HG02970 (cell line): ENCODE measurements at regions not wholly inside any gene's neighbourhood (a gene's known extent, or its start where the extent isn't known, plus 50 kb on each side); places are given as distances from the start of the nearest gene placed in this dataset.
"Not testable (repeated sequence)": the region's sequence is repeated elsewhere in the genome, so short reads cannot be mapped to it uniquely, and the experiment has no call there.

Source experiments
- ATAC-seq: cut with Tn5 transposase; IDR thresholded peaks from one replicate; pipeline ENCODE4 v1.9.1; 2021; ENCODE audit warnings: mild to moderate bottlenecking, moderate library complexity, moderate number of reproducible peaks; ENCODE audit not compliant: unreplicated experiment, low FRiP score

- ATAC-seq: no peak
Observed at GRCh38 chr3:15899388-15899787, 101.6 kb upstream of the ANKRD28 start.

GRCh38 chr3:15903164-15903563 lies 105.4 kb upstream of the ANKRD28 start:
- ATAC-seq: no peak

GRCh38 chr3:15903759-15904720 lies 106.3 kb upstream of the ANKRD28 start:
- ATAC-seq: no peak

- ATAC-seq: no peak
Observed at GRCh38 chr3:15905041-15905440, 107.3 kb upstream of the ANKRD28 start.

- ATAC-seq: not testable (repeated sequence)
Observed at GRCh38 chr3:15907403-15907802, 109.6 kb upstream of the ANKRD28 start.

GRCh38 chr3:15918988-15919387 lies 121.2 kb upstream of the ANKRD28 start:
- ATAC-seq: no peak

GRCh38 chr3:15919971-15920370 lies 122.2 kb upstream of the ANKRD28 start:
- ATAC-seq: no peak

GRCh38 chr3:15923640-15924405 lies 126.0 kb upstream of the ANKRD28 start:
- no peak for ATAC-seq

- ATAC-seq: no peak
Observed at GRCh38 chr3:15924914-15925313, 127.1 kb upstream of the ANKRD28 start.

- no peak for ATAC-seq
Observed at GRCh38 chr3:15926871-15927270, 129.1 kb upstream of the ANKRD28 start.

GRCh38 chr3:15927969-15928368 lies 130.2 kb upstream of the ANKRD28 start:
- ATAC-seq: no peak

GRCh38 chr3:15929944-15930571 lies 132.3 kb upstream of the ANKRD28 start:
- ATAC-seq: no peak

GRCh38 chr3:15932348-15933300 lies 134.8 kb upstream of the ANKRD28 start:
- ATAC-seq: no peak

GRCh38 chr3:15933439-15934139 lies 135.8 kb upstream of the ANKRD28 start:
- no peak for ATAC-seq

- ATAC-seq: no peak
Observed at GRCh38 chr3:15934389-15935195, 136.8 kb upstream of the ANKRD28 start.

- ATAC-seq: no peak
Observed at GRCh38 chr3:15936312-15936711, 138.5 kb upstream of the ANKRD28 start.

- no peak for ATAC-seq
Observed at GRCh38 chr3:15940641-15941040, 142.9 kb upstream of the ANKRD28 start.

- ATAC-seq: not testable (repeated sequence)
Observed at GRCh38 chr3:15941457-15941856, 143.7 kb upstream of the ANKRD28 start.
